Caco-2 (cell line): ENCODE measurements at regions not wholly inside any gene's neighbourhood (a gene's known extent, or its start where the extent isn't known, plus 50 kb on each side); places are given as distances from the start of the nearest gene placed in this dataset.

Experiments used
- BruUV-seq: library from RNA; stranded (reverse); fragments of 400-500 nt; replicated peaks from 2 replicates; lab custom pipeline; 2021; lab: Mats Ljungman, UMichigan
- CTCF ChIA-PET: fragments of 300-600 bp; sonication (Branson Sonifier 250); formaldehyde crosslinking; loops from one replicate; lab custom pipeline; 2022; ENCODE audit warnings: antibody characterized with exemption; lab: Charles Lee
- POLR2A ChIA-PET: fragments of 300-600 bp; sonication (Branson Sonifier 250); formaldehyde crosslinking; loops from one replicate; lab custom pipeline; 2022; ENCODE audit warnings: antibody characterized with exemption; lab: Charles Lee
- DNase-seq, 2 experiments: peaks; one replicate each; pipeline versions ENCODE4 v3.0.0 to v3.0.0-alpha.2; 2020 to 2022
- H3K27me3 ChIP-seq: replicated peaks from 2 replicates; pipeline ENCODE4 v1.6.0; 2011; ENCODE audit warnings: low read length; ENCODE audit not compliant: control insufficient read depth, insufficient read depth
- H3K36me3 ChIP-seq: 2 replicates; pipeline ENCODE4 v1.5.1; 2011; ENCODE audit warnings: low read length; ENCODE audit not compliant: control insufficient read depth, insufficient read depth
- H3K4me1 ChIP-seq: fragments of 250-450 bp; sonication (Bioruptor Pico); 2 replicates; pipeline ENCODE4 v1.5.1; 2020; ENCODE audit warnings: mild to moderate bottlenecking
- H3K4me3 ChIP-seq: 2 replicates; pipeline ENCODE4 v1.5.1; 2011; ENCODE audit warnings: low read depth, mild to moderate bottlenecking, control low read depth, low read length
- H3K9me3 ChIP-seq: fragments of 250-450 bp; sonication (Bioruptor Pico); 2 replicates; pipeline ENCODE4 v1.5.1; 2020; ENCODE audit warnings: mild to moderate bottlenecking, moderate library complexity
- H3K27ac Mint-ChIP-seq: one replicate; pipeline ENCODE4 v1.8.0; 2022; ENCODE audit warnings: mixed read lengths; ENCODE audit not compliant: unreplicated experiment
- H3K27me3 Mint-ChIP-seq: one replicate; pipeline ENCODE4 v1.8.0; 2022; ENCODE audit warnings: mixed read lengths; ENCODE audit not compliant: insufficient read depth, unreplicated experiment
- H3K36me3 Mint-ChIP-seq: one replicate; pipeline ENCODE4 v1.8.0; 2022; ENCODE audit warnings: mild to moderate bottlenecking, mixed read lengths; ENCODE audit not compliant: insufficient read depth, unreplicated experiment
- H3K4me1 Mint-ChIP-seq: one replicate; pipeline ENCODE4 v1.8.0; 2022; ENCODE audit warnings: low read depth, mixed read lengths; ENCODE audit not compliant: unreplicated experiment
- H3K4me3 Mint-ChIP-seq: one replicate; pipeline ENCODE4 v1.8.0; 2022; ENCODE audit warnings: mild to moderate bottlenecking, moderate library complexity, mixed read lengths; ENCODE audit not compliant: unreplicated experiment
- H3K9me3 Mint-ChIP-seq: one replicate; pipeline ENCODE4 v1.8.0; 2022; ENCODE audit warnings: mixed read lengths; ENCODE audit not compliant: unreplicated experiment
- CTCF ChIP-seq, 2 experiments: fragments of 200-600 bp in 1 of 2; IDR thresholded peaks; 1 replicate in 1 of 2; 2 replicates in 1 of 2; pipeline versions ENCODE4 v1.5.1 to v1.8.0; 2011 to 2022; ENCODE audit warnings: antibody characterized with exemption in 1 of 2, control low read depth in 1 of 2, inconsistent platforms in 1 of 2, low read depth in 1 of 2, low read length in 1 of 2, mild to moderate bottlenecking in 1 of 2, moderate library complexity in 1 of 2; ENCODE audit not compliant: insufficient read depth in 1 of 2, severe bottlenecking in 1 of 2, unreplicated experiment in 1 of 2
- intact Hi-C: fragments of 100-400 bp; cut with micrococcal nuclease; formaldehyde crosslinking; loops from one replicate; pipeline ENCODE4 v1.10.0; 2022; ENCODE audit not compliant: unreplicated experiment

GRCh38 chr7:123275036-123275753, 75.4 kb upstream of the SLC13A1 start:
- no TSS peak for BruUV-seq
- intact Hi-C loops: no loop called here
- H3K27me3 Mint-ChIP-seq: no peaks in the 10 kb centered on the region
- H3K9me3 Mint-ChIP-seq: no peaks in the 10 kb centered on the region
- no peak overlapping the region for H3K4me3 Mint-ChIP-seq
- ChIA-PET CTCF (no interaction called here), POLR2A (no interaction called here)
- H3K4me1 ChIP-seq: no peaks in the 10 kb centered on the region
- no peak overlapping the region for H3K4me3 ChIP-seq
- H3K9me3 ChIP-seq: no peaks in the 10 kb centered on the region
- no peaks in the 10 kb centered on the region for H3K4me1 Mint-ChIP-seq
- no peak for DNase-seq
- H3K27me3 ChIP-seq: no peaks in the 10 kb centered on the region
- no peak for TF ChIP-seq CTCF (IDR thresholded peaks at IDR 0.05; ENCODE audit: insufficient read depth in 1 of 2, low read depth in 1 of 2, low read length in 1 of 2, severe bottlenecking in 1 of 2, unreplicated experiment in 1 of 2)
- H3K27ac Mint-ChIP-seq: no peak overlapping the region
- H3K36me3 Mint-ChIP-seq: no peaks in the 10 kb centered on the region
- no peaks in the 10 kb centered on the region for H3K36me3 ChIP-seq

- POLR2A ChIA-PET: no interaction called here
- H3K27me3 ChIP-seq: no peaks in the 10 kb centered on the region
- H3K36me3 ChIP-seq: no peaks in the 10 kb centered on the region
- BruUV-seq: no TSS peak
- intact Hi-C loops: no loop called here
- H3K4me3 Mint-ChIP-seq: no peak overlapping the region
- H3K4me3 ChIP-seq: no peak overlapping the region
- no peaks in the 10 kb centered on the region for H3K27me3 Mint-ChIP-seq
- DNase-seq: no peak
- H3K36me3 Mint-ChIP-seq: no peaks in the 10 kb centered on the region
- no peaks in the 10 kb centered on the region for H3K9me3 Mint-ChIP-seq
- no peaks in the 10 kb centered on the region for H3K4me1 ChIP-seq
- no peak for TF ChIP-seq CTCF (IDR thresholded peaks at IDR 0.05; ENCODE audit: insufficient read depth in 1 of 2, low read depth in 1 of 2, low read length in 1 of 2, severe bottlenecking in 1 of 2, unreplicated experiment in 1 of 2)
- H3K4me1 Mint-ChIP-seq: no peaks in the 10 kb centered on the region
- H3K9me3 ChIP-seq: no peaks in the 10 kb centered on the region
- CTCF ChIA-PET: no interaction called here
- H3K27ac Mint-ChIP-seq: no peak overlapping the region
Measured at GRCh38 chr7:123273185-123273584, 73.4 kb upstream of the SLC13A1 start.

- BruUV-seq: no TSS peak
- DNase-seq: no peak
- Histone ChIP-seq H3K4me3 (no peak overlapping the region), H3K36me3 (no peaks in the 10 kb centered on the region), H3K4me1 (no peaks in the 10 kb centered on the region), H3K27me3 (no peaks in the 10 kb centered on the region), H3K9me3 (no peaks in the 10 kb centered on the region)
- no peak overlapping the region for H3K27ac Mint-ChIP-seq
- ChIA-PET CTCF (no interaction called here), POLR2A (no interaction called here)
- no peak for TF ChIP-seq CTCF (IDR thresholded peaks at IDR 0.05; ENCODE audit: insufficient read depth in 1 of 2, low read depth in 1 of 2, low read length in 1 of 2, severe bottlenecking in 1 of 2, unreplicated experiment in 1 of 2)
- H3K27me3 Mint-ChIP-seq: no peaks in the 10 kb centered on the region
- intact Hi-C loops: no loop called here
- H3K4me3 Mint-ChIP-seq: no peak overlapping the region
- H3K4me1 Mint-ChIP-seq: no peaks in the 10 kb centered on the region
- H3K36me3 Mint-ChIP-seq: no peaks in the 10 kb centered on the region
- H3K9me3 Mint-ChIP-seq: no peaks in the 10 kb centered on the region
Measured at GRCh38 chr7:123271856-123272255, 72.1 kb upstream of the SLC13A1 start.
